ENCODE measurements at regions not wholly inside any gene's neighbourhood (a gene's known extent, or its start where the extent isn't known, plus 50 kb on each side); places are given as distances from the start of the nearest gene placed in this dataset.

GRCh38 chr18:76053551-76053950, 441.5 kb downstream of the ZNF516 start:
- no peak for TF ChIP-seq CTCF (IDR thresholded peaks at IDR 0.05; ENCODE audit: control extremely low read depth, extremely low read depth, low read depth, missing control alignments)
- ChIA-PET POLR2A (no interaction called here), CTCF (no interaction called here)
- no peak for DNase-seq (ENCODE audit: extremely low spot score)

GRCh38 chr18:76052227-76052595, 442.8 kb downstream of the ZNF516 start:
- DNase-seq (ENCODE audit: extremely low spot score) = no peak
- POLR2A ChIA-PET = no interaction called here
- TF ChIP-seq CTCF (IDR thresholded peaks at IDR 0.05; ENCODE audit: control extremely low read depth, extremely low read depth, low read depth, missing control alignments) = no peak
- CTCF ChIA-PET = no interaction called here

GRCh38 chr18:76051396-76052226, 443.4 kb downstream of the ZNF516 start:
- ChIA-PET POLR2A (no interaction called here), CTCF (no interaction called here)
- TF ChIP-seq CTCF (IDR thresholded peaks at IDR 0.05; ENCODE audit: control extremely low read depth, extremely low read depth, low read depth, missing control alignments) = no peak
- no peak for DNase-seq (ENCODE audit: extremely low spot score)

GRCh38 chr18:76046221-76046620, 448.8 kb downstream of the ZNF516 start:
- ChIA-PET POLR2A (no interaction called here), CTCF (no interaction called here)
- no peak for DNase-seq (ENCODE audit: extremely low spot score)
- no peak for TF ChIP-seq CTCF (IDR thresholded peaks at IDR 0.05; ENCODE audit: control extremely low read depth, extremely low read depth, low read depth, missing control alignments)

- no peak for TF ChIP-seq CTCF (IDR thresholded peaks at IDR 0.05; ENCODE audit: control extremely low read depth, extremely low read depth, low read depth, missing control alignments)
- ChIA-PET CTCF (interaction anchor here (1.4 kb wide), 1 partner anchor 16 kb away, joined by 4 read pairs; no protein-coding TSS in a partner anchor), POLR2A (no interaction called here)
- no peak for DNase-seq (ENCODE audit: extremely low spot score)
These were observed 452.5 kb downstream of the ZNF516 start for GRCh38 chr18:76042511-76042910.

- POLR2A ChIA-PET = no interaction called here
- TF ChIP-seq CTCF (IDR thresholded peaks at IDR 0.05; ENCODE audit: control extremely low read depth, extremely low read depth, low read depth, missing control alignments) = no peak
- CTCF ChIA-PET = no interaction called here
- no peak for DNase-seq (ENCODE audit: extremely low spot score)
These were observed 476.8 kb downstream of the ZNF516 start for GRCh38 chr18:76018210-76018609.
